GM18870 (cell line): ENCODE measurements at regions not wholly inside any gene's neighbourhood (a gene's known extent, or its start where the extent isn't known, plus 50 kb on each side); places are given as distances from the start of the nearest gene placed in this dataset.

Experiments
- ATAC-seq: cut with Tn5 transposase; IDR thresholded peaks from one replicate; pipeline ENCODE4 v1.9.1; 2021; ENCODE audit warnings: moderate library complexity; ENCODE audit not compliant: unreplicated experiment

GRCh38 chr2:104664672-104665071, 189.2 kb upstream of the POU3F3 start:
- no peak for ATAC-seq

GRCh38 chr2:104668631-104669030, 185.3 kb upstream of the POU3F3 start:
- no peak for ATAC-seq

GRCh38 chr2:104673225-104673624, 180.7 kb upstream of the POU3F3 start:
- no peak for ATAC-seq

- no peak for ATAC-seq
These were observed 175.7 kb upstream of the POU3F3 start for GRCh38 chr2:104678181-104678580.

GRCh38 chr2:104685591-104685990, 168.3 kb upstream of the POU3F3 start:
- no peak for ATAC-seq

- ATAC-seq = no peak
These were observed 166.8 kb upstream of the POU3F3 start for GRCh38 chr2:104687147-104687546.

- no peak for ATAC-seq
These were observed 163.5 kb upstream of the POU3F3 start for GRCh38 chr2:104690255-104690984.

GRCh38 chr2:104698276-104698675, 155.6 kb upstream of the POU3F3 start:
- no peak for ATAC-seq

- no peak for ATAC-seq
These were observed 152.5 kb upstream of the POU3F3 start for GRCh38 chr2:104701411-104701911.

GRCh38 chr2:104702031-104702850, 151.7 kb upstream of the POU3F3 start:
- no peak for ATAC-seq

- ATAC-seq = no peak
These were observed 150.2 kb upstream of the POU3F3 start for GRCh38 chr2:104703669-104704068.

GRCh38 chr2:104704496-104705245, 149.2 kb upstream of the POU3F3 start:
- ATAC-seq = no peak

GRCh38 chr2:104707056-104707455, 146.9 kb upstream of the POU3F3 start:
- ATAC-seq = no peak

- ATAC-seq = no peak
These were observed 144.9 kb upstream of the POU3F3 start for GRCh38 chr2:104708967-104709366.

GRCh38 chr2:104716061-104716460, 137.9 kb upstream of the POU3F3 start:
- ATAC-seq = no peak

GRCh38 chr2:104733226-104733943, 120.5 kb upstream of the POU3F3 start:
- ATAC-seq = peak; percentile 77

GRCh38 chr2:104734937-104735586, 118.9 kb upstream of the POU3F3 start:
- ATAC-seq = peak; percentile 55

GRCh38 chr2:104736026-104736425, 117.9 kb upstream of the POU3F3 start:
- no peak for ATAC-seq

GRCh38 chr2:104741860-104742259, 112.1 kb upstream of the POU3F3 start:
- ATAC-seq = no peak

GRCh38 chr2:104744537-104744936, 109.4 kb upstream of the POU3F3 start:
- ATAC-seq = no peak
